MG63 (cell line): ENCODE measurements at regions not wholly inside any gene's neighbourhood (a gene's known extent, or its start where the extent isn't known, plus 50 kb on each side); places are given as distances from the start of the nearest gene placed in this dataset.

Experiments used
- DNase-seq: peaks from one replicate; pipeline ENCODE4 v3.0.0-alpha.2; 2020
- H3K27me3 ChIP-seq: fragments of 250-450 bp; sonication (Bioruptor Pico); 2 replicates; pipeline ENCODE4 v1.5.1; 2020; ENCODE audit warnings: mild to moderate bottlenecking, moderate library complexity
- H3K36me3 ChIP-seq: fragments of 250-450 bp; sonication (Bioruptor Pico); 2 replicates; pipeline ENCODE4 v1.5.1; 2020; ENCODE audit warnings: mild to moderate bottlenecking, moderate library complexity
- H3K4me3 ChIP-seq: fragments of 250-450 bp; sonication (Bioruptor Pico); 2 replicates; pipeline ENCODE4 v1.5.1; 2020; ENCODE audit warnings: mild to moderate bottlenecking, moderate library complexity
- H3K9me3 ChIP-seq: fragments of 250-450 bp; sonication (Bioruptor Pico); 2 replicates; pipeline ENCODE4 v1.5.1; 2020; ENCODE audit warnings: mild to moderate bottlenecking, moderate library complexity

GRCh38 chr12:124620606-124621295 is 53.3 kb upstream of the NCOR2 start:
- Histone ChIP-seq H3K27me3 (no peaks in the 10 kb centered on the region), H3K36me3 (no peaks in the 10 kb centered on the region), H3K4me3 (no peak overlapping the region), H3K9me3 (no peaks in the 10 kb centered on the region)
- no peak for DNase-seq

DNA sequence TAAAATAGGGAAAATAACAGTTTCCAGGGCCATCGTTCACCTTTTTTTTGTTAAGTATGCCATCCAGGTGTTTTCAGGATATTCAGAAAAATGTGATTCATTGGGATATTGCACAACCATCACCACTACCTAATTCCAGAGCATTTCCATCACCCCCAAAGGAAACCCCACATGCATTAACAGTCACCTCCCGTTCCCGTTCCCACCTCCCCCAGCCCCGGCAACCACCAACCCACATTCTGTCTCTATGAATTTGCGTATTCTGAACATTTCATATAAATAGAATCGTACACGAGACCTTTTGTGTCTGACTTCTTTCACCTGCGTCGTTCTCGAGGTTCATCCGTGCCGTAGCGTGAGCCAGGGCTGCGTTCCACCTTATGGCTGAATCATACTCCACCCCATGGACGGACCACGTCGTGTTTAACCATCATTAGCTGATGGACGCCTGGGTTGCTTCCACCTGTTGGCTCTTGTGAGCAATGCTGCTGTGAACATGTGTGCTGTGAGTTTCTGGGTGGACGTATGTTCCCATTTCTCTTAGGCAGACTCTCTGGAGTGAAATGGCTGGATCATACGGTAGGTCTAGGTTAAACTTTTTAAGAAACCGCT is 51.0 kb upstream of the NCOR2 start:
- DNase-seq, result no peak
- H3K36me3 ChIP-seq, result no peaks in the 10 kb centered on the region
- H3K27me3 ChIP-seq, result no peaks in the 10 kb centered on the region
- H3K4me3 ChIP-seq, result no peak overlapping the region
- peaks cover 7% of the 10 kb centered on the region; the same call in 1 of the 2 replicates for H3K9me3 ChIP-seq

DNA sequence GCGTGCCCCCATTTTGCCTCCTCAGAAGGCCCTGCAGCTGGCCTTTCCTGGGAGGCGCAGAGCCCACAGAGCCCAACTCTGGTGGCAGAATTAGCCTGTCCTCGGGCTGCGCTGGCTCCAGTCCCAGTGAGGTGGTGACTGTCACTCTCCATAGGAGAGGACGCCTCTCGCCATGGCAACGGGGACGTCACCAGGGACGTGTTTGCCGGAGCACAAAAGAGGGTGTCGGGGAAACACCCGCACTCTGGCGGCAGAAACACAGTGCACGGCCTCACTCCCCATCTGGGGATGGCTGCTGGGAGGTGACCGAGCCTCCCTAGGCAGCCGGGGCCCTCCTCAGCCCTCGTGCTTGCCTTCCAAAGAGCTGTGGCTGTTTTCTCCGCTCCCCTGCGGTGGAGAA is 50.2 kb upstream of the NCOR2 start:
- DNase-seq, result no peak
- H3K4me3 ChIP-seq, result no peak overlapping the region
- peaks cover 7% of the 10 kb centered on the region; the same call in 1 of the 2 replicates for H3K9me3 ChIP-seq
- H3K36me3 ChIP-seq, result no peaks in the 10 kb centered on the region
- H3K27me3 ChIP-seq, result no peaks in the 10 kb centered on the region
